SK-N-SH treated with all-trans-retinoic acid at 6 μM for 48 hours (cell line): ENCODE measurements at regions not wholly inside any gene's neighbourhood (a gene's known extent, or its start where the extent isn't known, plus 50 kb on each side); places are given as distances from the start of the nearest gene placed in this dataset.

Source experiments
- ATAC-seq: fragments of 200-7000 bp; cut with Tn5 transposase; 3 replicates; pipeline ENCODE4 v1.9.1; 2020; ENCODE audit warnings: mild to moderate bottlenecking, moderate library complexity
- ARNTL ChIP-seq: fragments of 450-650 bp; formaldehyde crosslinking; IDR thresholded peaks from 2 replicates; pipeline ENCODE4 v1.5.0; 2020; ENCODE audit warnings: low read depth, mild to moderate bottlenecking, moderate library complexity, borderline replicate concordance
- CREB5 ChIP-seq: fragments of 250-450 bp; sonication (Bioruptor Pico); IDR thresholded peaks from 2 replicates; pipeline ENCODE4 v1.5.1; 2020; ENCODE audit warnings: low read depth, mild to moderate bottlenecking, moderate library complexity
- CSDC2 ChIP-seq: fragments of 250-450 bp; sonication (Bioruptor Pico); IDR thresholded peaks from 2 replicates; pipeline ENCODE4 v1.5.0; 2020; ENCODE audit warnings: mild to moderate bottlenecking, moderate library complexity
- CSRNP3 ChIP-seq: fragments of 250-450 bp; sonication (Bioruptor Pico); IDR thresholded peaks from 2 replicates; pipeline ENCODE4 v1.5.1; 2021; ENCODE audit warnings: mild to moderate bottlenecking, moderate library complexity
- ESRRG ChIP-seq: fragments of 250-450 bp; sonication (Bioruptor Pico); IDR thresholded peaks from 2 replicates; pipeline ENCODE4 v1.6.1; 2021; ENCODE audit warnings: mild to moderate bottlenecking
- ISL1 ChIP-seq: fragments of 250-450 bp; sonication (Bioruptor Pico); IDR thresholded peaks from 2 replicates; pipeline ENCODE4 v2.1.2; 2022; ENCODE audit warnings: mild to moderate bottlenecking, moderate library complexity
- OSR1 ChIP-seq: fragments of 250-450 bp; sonication (Bioruptor Pico); IDR thresholded peaks from 2 replicates; pipeline ENCODE4 v1.8.0; 2022; ENCODE audit warnings: moderate library complexity, mild to moderate bottlenecking, inconsistent platforms
- PPARA ChIP-seq: fragments of 250-450 bp; sonication (Bioruptor Pico); IDR thresholded peaks from 2 replicates; pipeline ENCODE4 v1.5.0; 2020; ENCODE audit warnings: mild to moderate bottlenecking, borderline replicate concordance
- RARB ChIP-seq: fragments of 250-450 bp; sonication (Bioruptor Pico); IDR thresholded peaks from 2 replicates; pipeline ENCODE4 v1.8.0; 2021; ENCODE audit warnings: mild to moderate bottlenecking, moderate library complexity
- SNAI2 ChIP-seq: fragments of 250-450 bp; sonication (Bioruptor Pico); IDR thresholded peaks from 2 replicates; pipeline ENCODE4 v1.5.0; 2020; ENCODE audit warnings: mild to moderate bottlenecking, moderate library complexity
- TCF4 ChIP-seq: fragments of 250-450 bp; sonication (Bioruptor Pico); IDR thresholded peaks from 2 replicates; pipeline ENCODE4 v1.8.0; 2021; ENCODE audit warnings: mild to moderate bottlenecking, moderate library complexity, borderline replicate concordance
- TOX ChIP-seq: fragments of 250-450 bp; sonication (Bioruptor Pico); IDR thresholded peaks from 2 replicates; pipeline ENCODE4 v1.8.0; 2021; ENCODE audit warnings: mild to moderate bottlenecking, moderate library complexity, borderline replicate concordance
- TSHZ2 ChIP-seq: fragments of 250-450 bp; sonication (Bioruptor Pico); IDR thresholded peaks from 2 replicates; pipeline ENCODE4 v1.5.0; 2020; ENCODE audit warnings: mild to moderate bottlenecking, moderate library complexity
- ZC3H10 ChIP-seq: fragments of 250-450 bp; sonication (Bioruptor Pico); IDR thresholded peaks from 2 replicates; pipeline ENCODE4 v1.5.1; 2021; ENCODE audit warnings: mild to moderate bottlenecking, moderate library complexity
- ZFP3 ChIP-seq: fragments of 250-450 bp; sonication (Bioruptor Pico); IDR thresholded peaks from 2 replicates; pipeline ENCODE4 v1.5.0; 2020; ENCODE audit warnings: mild to moderate bottlenecking, moderate library complexity
- ZFP30 ChIP-seq: fragments of 450-650 bp; formaldehyde crosslinking; IDR thresholded peaks from 2 replicates; pipeline ENCODE4 v1.5.0; 2022; ENCODE audit warnings: mild to moderate bottlenecking, moderate library complexity
- ZNF565 ChIP-seq: fragments of 450-650 bp; formaldehyde crosslinking; conservative IDR thresholded peaks from 2 replicates; pipeline ENCODE4 v1.5.0; 2020; ENCODE audit warnings: low read depth, mild to moderate bottlenecking, moderate library complexity
- ZNF70 ChIP-seq: fragments of 450-650 bp; formaldehyde crosslinking; IDR thresholded peaks from 2 replicates; pipeline ENCODE4 v1.5.0; 2020; ENCODE audit warnings: mild to moderate bottlenecking, moderate library complexity
- ZNF8 ChIP-seq: fragments of 450-650 bp; formaldehyde crosslinking; IDR thresholded peaks from 2 replicates; pipeline ENCODE4 v1.5.0; 2020; ENCODE audit warnings: mild to moderate bottlenecking, moderate library complexity
- TF ChIP-seq, protein P1 (sequence below): fragments of 250-450 bp; sonication (Bioruptor Pico); IDR thresholded peaks from 2 replicates; pipeline ENCODE4 v1.8.0; 2020; ENCODE audit warnings: mild to moderate bottlenecking, moderate library complexity, borderline replicate concordance
- TF ChIP-seq, protein P2 (sequence below): fragments of 250-450 bp; sonication (Bioruptor Pico); IDR thresholded peaks from 2 replicates; pipeline ENCODE4 v1.8.0; 2021; ENCODE audit warnings: low read depth, mild to moderate bottlenecking, moderate library complexity, borderline replicate concordance

- TF ChIP-seq ZFP30 (CRISPR knock-in tag) (no peak), TSHZ2 (no peak), ZNF8 (CRISPR knock-in tag) (no peak), RARB (CRISPR knock-in tag) (no peak), ISL1 (CRISPR knock-in tag) (no peak), ARNTL (no peak), SNAI2 (CRISPR knock-in tag) (no peak), ESRRG (no peak), CSDC2 (CRISPR knock-in tag) (no peak), CREB5 (no peak), TOX (CRISPR knock-in tag) (no peak), ZNF70 (CRISPR knock-in tag) (no peak)
- TF ChIP-seq, protein P1, sequence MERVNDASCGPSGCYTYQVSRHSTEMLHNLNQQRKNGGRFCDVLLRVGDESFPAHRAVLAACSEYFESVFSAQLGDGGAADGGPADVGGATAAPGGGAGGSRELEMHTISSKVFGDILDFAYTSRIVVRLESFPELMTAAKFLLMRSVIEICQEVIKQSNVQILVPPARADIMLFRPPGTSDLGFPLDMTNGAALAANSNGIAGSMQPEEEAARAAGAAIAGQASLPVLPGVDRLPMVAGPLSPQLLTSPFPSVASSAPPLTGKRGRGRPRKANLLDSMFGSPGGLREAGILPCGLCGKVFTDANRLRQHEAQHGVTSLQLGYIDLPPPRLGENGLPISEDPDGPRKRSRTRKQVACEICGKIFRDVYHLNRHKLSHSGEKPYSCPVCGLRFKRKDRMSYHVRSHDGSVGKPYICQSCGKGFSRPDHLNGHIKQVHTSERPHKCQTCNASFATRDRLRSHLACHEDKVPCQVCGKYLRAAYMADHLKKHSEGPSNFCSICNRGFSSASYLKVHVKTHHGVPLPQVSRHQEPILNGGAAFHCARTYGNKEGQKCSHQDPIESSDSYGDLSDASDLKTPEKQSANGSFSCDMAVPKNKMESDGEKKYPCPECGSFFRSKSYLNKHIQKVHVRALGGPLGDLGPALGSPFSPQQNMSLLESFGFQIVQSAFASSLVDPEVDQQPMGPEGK (CRISPR knock-in tag), result no peak
- ATAC-seq, result no peak
These were observed 112.2 kb upstream of the NANOGP8 start for GRCh38 chr15:35197306-35197705.

- TF ChIP-seq ISL1 (CRISPR knock-in tag), result no peak
- no peak for TF ChIP-seq ESRRG
- TF ChIP-seq ZC3H10 (CRISPR knock-in tag), result no peak
- no peak for TF ChIP-seq CREB5
- no peak for TF ChIP-seq PPARA (CRISPR knock-in tag)
- TF ChIP-seq CSDC2 (CRISPR knock-in tag), result no peak
- no peak for TF ChIP-seq ZFP3 (CRISPR knock-in tag)
- no peak for TF ChIP-seq TCF4
- TF ChIP-seq ZFP30 (CRISPR knock-in tag), result no peak
- no peak for TF ChIP-seq ZNF565 (CRISPR knock-in tag)
- no peak for TF ChIP-seq SNAI2 (CRISPR knock-in tag)
- no peak for TF ChIP-seq RARB (CRISPR knock-in tag)
- no peak for TF ChIP-seq OSR1 (CRISPR knock-in tag)
- no peak for ATAC-seq
These were observed 111.2 kb upstream of the NANOGP8 start for GRCh38 chr15:35196273-35196672.

GRCh38 chr15:35195649-35196048 is 110.6 kb upstream of the NANOGP8 start:
- no peak for TF ChIP-seq ISL1 (CRISPR knock-in tag)
- no peak for TF ChIP-seq ZNF70 (CRISPR knock-in tag)
- TF ChIP-seq OSR1 (CRISPR knock-in tag), result no peak
- no peak for TF ChIP-seq ZNF565 (CRISPR knock-in tag)
- TF ChIP-seq CSDC2 (CRISPR knock-in tag), result no peak
- no peak for TF ChIP-seq TOX (CRISPR knock-in tag)
- TF ChIP-seq, protein P2, sequence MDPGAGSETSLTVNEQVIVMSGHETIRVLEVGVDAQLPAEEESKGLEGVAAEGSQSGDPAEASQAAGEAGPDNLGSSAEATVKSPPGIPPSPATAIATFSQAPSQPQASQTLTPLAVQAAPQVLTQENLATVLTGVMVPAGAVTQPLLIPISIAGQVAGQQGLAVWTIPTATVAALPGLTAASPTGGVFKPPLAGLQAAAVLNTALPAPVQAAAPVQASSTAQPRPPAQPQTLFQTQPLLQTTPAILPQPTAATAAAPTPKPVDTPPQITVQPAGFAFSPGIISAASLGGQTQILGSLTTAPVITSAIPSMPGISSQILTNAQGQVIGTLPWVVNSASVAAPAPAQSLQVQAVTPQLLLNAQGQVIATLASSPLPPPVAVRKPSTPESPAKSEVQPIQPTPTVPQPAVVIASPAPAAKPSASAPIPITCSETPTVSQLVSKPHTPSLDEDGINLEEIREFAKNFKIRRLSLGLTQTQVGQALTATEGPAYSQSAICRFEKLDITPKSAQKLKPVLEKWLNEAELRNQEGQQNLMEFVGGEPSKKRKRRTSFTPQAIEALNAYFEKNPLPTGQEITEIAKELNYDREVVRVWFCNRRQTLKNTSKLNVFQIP (CRISPR knock-in tag), result no peak
- ATAC-seq, result no peak

DNA sequence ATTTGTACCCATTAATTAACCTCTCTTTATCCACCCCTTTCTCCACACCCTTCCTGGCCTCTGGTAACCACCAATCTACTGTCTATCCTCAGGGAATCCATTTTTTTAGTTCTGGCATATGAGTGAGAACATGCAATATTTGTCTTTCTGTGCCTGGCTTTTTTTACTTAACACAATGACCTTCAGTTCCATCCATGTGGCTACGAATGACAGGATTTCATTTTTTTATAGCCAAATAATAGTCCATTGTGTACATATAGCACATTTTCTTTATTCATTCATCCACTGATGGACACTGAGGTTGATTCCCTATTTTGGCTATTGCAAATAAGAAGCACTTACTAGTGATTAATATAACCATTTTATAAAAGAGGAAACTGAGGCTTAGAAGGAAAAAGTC is 109.9 kb upstream of the NANOGP8 start:
- no peak for ATAC-seq
- TF ChIP-seq ISL1 (CRISPR knock-in tag), result no peak
- TF ChIP-seq TCF4, result no peak
- no peak for TF ChIP-seq ARNTL
- no peak for TF ChIP-seq CSRNP3
- TF ChIP-seq OSR1 (CRISPR knock-in tag), result no peak
- TF ChIP-seq ZFP3 (CRISPR knock-in tag), result no peak
- TF ChIP-seq ZNF70 (CRISPR knock-in tag), result no peak
- TF ChIP-seq, protein P2 (CRISPR knock-in tag), result no peak
- no peak for TF ChIP-seq CREB5
- no peak for TF ChIP-seq ESRRG
- no peak for TF ChIP-seq RARB (CRISPR knock-in tag)
